GM21786 (cell line): ENCODE measurements at regions not wholly inside any gene's neighbourhood (a gene's known extent, or its start where the extent isn't known, plus 50 kb on each side); places are given as distances from the start of the nearest gene placed in this dataset.
"Not testable (repeated sequence)": the region's sequence is repeated elsewhere in the genome, so short reads cannot be mapped to it uniquely, and the experiment has no call there.

Experiments used
- ATAC-seq: cut with Tn5 transposase; IDR thresholded peaks from one replicate; pipeline ENCODE4 v1.9.1; 2021; ENCODE audit not compliant: unreplicated experiment

DNA sequence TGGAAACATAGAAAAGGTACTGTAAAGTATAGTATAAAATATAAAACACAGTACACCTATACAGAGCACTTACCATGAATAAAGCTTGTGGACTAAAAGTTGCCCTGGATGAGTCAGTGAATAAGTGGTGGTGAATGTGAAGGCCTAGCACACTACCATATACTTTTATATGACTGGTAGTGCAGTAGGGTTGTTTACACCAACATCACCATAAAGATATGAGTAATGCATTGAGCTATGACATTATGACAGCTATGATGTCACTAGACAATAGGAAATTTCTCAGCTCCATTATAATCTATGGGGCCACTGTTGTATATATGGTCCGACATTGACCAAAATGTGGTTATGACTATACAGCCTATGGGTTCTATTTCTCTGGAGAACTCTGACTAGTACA lies 291.8 kb upstream of the ACTBL2 start:
- no peak for ATAC-seq

DNA sequence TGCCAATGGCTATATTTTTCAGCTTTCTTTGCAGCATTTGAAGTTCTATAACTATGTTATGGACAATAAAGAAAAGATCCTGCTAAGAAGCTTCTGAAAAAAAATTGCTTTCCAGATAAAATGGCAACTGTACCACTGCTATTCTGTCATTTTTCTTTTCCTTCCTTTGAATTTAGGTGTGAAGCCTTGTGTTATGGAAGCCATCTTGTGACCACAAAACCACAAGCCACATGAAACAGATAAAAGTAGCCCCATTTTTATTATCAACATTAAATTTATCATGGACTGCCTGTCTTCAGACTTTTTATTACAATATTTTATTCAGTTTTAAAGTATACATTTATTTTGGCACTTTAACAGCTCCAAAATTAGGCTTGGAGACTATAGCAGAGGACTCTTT lies 289.9 kb upstream of the ACTBL2 start:
- no peak for ATAC-seq

DNA sequence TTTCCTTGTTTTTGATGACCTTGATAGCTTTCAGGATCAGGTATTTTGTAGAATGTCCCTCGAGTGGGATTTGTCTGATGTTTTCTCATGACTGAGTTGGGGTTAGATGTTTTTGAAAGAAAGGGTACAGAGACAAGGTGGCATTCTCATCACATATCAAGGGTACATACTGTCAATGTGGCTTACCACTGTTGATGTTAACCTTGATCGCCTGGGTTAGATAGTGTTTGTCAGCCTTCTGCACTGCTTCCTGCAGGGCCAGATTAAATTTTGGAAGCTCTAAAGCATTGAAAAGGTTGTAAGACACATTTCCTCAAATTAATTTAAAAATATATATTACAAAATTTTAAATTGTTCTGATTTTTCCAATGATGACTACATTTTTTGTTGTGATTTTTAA lies 287.4 kb upstream of the ACTBL2 start:
- no peak for ATAC-seq

DNA sequence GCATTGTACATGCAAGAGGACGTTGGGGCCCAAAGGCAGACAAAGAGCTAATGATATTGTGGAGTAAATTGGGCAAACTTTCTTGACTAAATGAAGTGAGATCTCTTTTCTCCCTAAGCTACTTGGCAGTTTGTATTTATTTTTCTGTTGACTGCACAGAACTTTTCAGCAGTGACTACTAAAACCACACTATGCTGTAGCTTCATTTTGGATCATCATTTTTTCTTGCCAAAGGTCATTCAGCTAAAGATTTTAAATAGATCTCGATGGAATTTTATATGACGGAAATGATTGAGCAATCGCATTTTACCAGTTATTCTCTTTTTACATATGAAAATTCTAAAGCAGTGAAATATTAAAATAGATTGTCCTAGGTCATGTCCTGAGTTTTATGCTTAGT lies 286.1 kb upstream of the ACTBL2 start:
- ATAC-seq, result no peak

DNA sequence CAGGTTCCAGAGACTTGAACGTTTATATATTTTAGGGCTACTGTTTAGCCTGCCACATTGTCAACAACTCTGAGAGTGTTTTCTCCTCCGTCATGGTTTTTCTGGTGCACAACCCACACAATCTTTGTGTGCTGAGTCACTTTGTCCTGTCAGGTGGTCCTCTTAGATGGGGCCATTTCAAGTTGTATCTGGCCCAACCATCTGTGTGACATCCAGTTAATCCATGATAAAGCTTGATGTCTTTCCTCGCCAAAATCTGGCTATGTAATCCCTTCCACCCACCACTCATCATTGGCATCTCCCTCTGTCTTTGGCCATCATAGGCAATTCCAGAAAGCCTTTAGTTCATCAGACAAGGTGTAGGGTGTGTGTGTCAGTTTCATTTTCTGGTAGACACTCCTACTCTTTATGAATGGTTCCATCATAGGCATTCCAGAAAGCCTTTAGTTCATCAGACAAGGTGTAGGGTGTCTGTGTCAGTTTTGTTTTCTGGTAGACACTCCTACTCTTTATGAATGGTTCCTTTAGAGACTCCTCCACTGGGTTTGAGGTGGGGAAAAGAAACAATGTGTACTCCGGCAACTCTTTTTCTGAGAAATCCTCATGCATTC lies 282.0 kb upstream of the ACTBL2 start:
- no peak for ATAC-seq

DNA sequence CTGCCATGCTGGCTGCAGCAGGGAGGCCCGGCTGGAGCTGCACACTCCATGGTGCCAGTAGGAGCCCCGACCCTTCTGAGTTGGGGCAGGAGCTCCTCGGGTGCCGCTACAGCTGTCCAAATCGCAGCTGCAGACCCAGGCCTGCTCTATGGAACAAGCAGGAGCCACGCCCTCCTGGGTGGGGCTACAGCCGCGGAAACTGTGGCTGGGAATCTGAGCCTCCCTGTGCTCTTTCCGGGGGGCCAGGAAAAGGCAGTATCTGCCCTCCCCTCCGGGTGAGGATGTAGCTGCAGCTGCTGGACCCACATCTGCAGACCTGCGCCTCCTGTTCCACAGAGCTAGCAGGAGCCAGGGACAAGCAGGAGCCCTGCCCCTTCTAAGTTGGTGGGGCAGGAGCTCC lies 278.9 kb upstream of the ACTBL2 start:
- ATAC-seq, result no peak

DNA sequence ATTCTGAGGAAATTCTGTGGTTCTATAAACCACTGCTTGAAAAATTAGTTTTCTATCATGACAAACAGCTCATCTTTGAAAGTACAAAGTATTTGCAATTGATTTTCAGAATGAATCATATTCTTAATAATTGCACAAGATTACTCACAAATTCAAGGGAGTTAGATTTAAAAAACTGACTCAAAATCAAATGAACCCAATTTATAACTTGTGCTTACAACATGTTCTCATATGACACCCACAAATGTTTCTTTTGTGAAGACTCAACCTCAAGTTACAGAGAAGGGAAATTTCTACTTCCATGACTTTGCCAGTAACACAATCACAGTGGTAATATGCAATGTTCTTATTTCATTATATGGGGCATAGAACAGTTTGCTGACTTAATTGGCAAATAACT lies 272.0 kb upstream of the ACTBL2 start:
- no peak for ATAC-seq

DNA sequence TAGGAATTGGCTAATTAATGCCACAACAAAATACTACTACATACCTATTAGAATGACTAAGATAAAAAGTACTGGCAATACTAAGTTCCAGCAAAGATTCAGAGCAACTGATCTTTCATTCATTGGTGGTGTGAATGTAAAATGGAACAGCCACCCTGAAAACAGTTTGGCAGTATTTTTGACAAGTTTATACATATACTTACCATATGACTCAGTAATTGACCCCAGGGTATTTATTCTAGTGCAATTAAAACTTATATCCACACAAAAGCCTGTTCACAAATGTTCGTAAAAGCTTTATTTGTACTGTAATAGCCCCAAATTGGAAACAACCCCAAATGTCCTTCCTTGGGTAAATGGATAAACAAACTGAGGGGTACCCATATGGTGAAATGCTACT lies 270.8 kb upstream of the ACTBL2 start:
- ATAC-seq, result no peak

DNA sequence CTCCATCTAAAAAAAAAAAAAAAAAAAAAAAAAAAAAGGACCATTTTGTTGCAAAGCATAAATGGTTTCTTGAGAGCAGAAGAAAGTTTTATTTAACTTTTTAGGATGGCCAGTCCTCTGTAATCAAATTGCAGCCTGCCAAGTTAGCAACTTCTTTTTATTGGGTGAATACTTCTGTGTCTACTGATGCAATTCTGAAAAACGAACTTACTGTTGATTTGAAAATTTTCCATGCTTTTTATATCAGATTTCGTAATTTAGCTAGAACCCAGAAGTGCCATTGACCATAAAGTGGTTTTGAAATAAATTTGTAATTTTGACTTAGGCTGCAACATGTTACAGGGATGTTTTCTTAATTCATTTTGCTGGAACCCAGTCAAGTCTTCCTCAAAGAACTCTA lies 269.1 kb upstream of the ACTBL2 start:
- ATAC-seq, result no peak

DNA sequence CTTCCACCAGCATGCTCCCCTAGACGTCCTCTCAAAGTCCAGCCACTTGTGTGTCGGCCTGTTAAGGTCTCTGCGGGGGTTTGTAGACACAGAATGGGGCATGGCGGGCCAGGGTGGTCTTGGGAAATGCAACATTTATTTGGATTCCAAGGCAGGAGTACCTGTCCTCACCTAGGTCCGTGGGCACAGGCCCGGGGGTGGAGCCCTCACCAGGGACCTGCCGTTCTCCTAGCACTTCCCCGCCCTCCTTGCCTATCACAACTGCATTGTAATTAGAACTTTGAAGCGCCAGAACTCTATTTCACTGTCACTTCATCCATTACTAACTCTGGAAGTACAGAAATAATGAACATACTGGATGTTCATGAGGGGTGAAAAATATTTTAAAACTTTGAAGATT lies 268.3 kb upstream of the ACTBL2 start:
- no peak for ATAC-seq

DNA sequence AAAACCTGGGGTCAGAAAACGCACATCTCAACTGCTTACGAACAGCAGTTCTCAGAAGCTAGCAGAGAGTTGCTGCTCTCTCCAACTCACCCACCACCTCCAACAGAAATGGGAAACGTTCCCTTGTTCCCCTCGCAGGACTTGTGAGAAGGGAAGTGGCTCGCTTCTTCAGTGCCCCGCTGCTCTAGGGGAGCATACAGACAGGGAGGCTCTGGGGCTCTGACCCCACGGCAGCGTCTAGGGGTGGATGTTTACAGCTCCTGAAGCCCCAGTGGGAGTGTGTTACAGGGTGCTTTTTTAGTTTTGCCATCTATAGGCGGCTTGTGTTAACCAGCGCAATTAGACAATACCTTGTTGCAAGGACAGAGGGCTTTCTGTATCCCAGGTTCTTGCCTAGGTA lies 267.7 kb upstream of the ACTBL2 start:
- no peak for ATAC-seq

DNA sequence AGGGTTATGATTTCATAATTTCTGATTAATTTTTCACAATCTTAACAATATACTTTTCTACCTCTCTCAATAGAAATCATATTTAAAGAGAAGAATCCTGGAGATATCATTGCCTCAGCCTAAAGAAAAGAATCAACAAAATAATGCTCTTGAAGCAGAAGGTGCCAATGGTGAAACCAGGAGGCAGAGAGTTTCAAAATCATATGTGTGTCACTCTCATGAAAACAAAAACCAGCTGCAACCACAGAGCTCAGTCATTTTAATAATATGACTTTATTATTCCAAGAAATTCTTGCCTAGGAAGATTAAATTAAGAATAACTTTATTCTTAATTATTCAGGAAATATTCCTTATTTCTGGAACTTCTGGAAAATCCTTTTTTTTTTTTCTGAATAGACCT lies 266.8 kb upstream of the ACTBL2 start:
- no peak for ATAC-seq

DNA sequence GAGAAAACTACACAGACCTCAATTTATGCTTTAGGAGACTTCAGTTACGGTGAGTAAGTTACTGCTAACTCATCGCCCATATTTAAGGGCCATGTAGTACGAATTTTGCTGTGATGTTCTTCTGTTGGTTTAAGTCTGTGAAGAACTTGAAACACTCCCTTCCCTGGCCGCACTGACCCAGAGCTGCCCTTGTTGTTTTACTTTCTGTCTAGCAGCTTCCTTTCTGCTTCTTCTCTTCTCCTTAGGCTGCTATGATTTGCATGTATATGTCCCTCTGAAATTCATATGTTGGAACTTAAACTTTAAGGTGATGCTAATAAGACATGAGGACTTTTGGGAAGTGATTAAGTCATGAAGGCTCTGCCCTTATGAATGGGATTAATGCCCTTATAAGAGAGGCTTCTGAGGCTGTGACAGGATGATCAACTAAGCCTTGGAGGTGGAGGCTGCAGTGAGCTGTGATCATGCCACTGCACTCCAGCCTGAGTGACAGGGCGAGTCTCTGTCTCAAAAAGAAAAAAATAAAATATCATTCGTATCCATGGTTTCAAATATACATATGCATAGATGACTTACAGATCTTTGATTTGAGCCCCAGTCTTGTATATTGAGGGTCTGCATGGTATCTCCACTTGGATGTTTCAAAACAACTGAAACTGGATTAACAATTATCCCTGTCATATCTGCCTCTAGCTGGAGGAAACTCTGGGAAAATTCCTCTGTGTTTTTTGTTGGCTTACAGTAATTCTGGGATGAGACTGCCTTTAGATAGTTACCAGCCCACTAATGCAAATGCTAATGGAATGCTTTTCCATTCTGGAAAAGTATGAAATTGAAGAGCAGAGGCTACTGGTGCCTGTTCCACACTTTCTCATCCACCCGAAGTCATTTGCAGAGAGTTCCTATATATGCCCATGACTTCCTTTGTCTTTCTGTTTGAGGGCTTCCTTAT lies 263.4 kb upstream of the ACTBL2 start:
- no peak for ATAC-seq

DNA sequence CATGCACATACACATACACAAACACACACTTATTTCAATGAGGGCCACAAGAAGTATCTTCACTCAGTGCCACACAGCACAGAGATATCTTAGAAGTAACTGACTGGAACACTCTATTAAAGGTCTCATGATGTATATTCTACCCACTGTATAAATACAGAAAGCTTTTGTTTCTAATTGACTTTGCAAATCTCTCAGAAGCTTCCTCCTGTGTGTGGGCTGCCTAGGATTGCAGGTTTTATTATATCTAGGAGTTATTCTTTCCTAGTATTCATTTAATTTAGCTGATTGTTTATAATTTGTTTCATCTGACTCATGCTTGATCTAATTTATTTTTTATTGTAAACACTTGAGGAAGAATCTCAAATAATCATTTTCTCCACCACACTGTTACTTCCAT lies 262.4 kb upstream of the ACTBL2 start:
- no peak for ATAC-seq

DNA sequence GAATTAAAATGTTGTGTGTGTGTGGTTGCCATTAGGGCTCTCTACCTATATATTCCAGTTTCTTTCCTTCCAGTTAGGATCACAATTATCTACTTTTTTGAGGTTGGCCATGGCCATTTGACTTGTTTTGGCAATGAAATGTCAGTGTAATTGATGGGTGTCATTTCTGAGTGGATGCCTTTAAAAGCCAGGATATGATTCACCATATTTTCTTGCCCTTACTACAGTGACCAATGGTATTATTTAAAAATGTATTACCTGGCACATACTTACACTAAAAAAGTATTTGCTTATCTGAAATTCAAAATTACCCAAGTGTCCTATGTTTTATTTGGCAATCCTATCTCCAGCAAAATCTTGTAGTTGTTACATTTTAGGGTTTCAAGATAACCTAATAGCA lies 258.7 kb upstream of the ACTBL2 start:
- ATAC-seq, result no peak

DNA sequence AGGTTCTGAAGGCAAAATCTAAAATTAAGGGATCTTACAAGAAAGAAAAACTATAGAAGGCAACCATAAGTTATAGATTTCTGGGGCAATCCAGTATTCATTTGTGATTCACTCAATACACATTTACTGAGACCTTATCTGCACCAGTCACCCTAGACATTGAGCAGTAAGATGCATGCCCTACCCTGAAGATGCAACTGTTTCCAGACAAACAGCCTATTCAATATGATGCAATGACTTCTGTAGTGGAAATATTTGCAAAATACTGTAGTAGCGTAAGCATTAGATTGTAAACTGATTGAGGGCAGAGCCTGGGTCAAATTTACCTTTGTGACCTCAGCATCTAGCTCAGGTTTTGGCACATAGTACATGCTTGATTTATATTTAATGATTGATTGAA lies 256.2 kb upstream of the ACTBL2 start:
- ATAC-seq, result no peak

DNA sequence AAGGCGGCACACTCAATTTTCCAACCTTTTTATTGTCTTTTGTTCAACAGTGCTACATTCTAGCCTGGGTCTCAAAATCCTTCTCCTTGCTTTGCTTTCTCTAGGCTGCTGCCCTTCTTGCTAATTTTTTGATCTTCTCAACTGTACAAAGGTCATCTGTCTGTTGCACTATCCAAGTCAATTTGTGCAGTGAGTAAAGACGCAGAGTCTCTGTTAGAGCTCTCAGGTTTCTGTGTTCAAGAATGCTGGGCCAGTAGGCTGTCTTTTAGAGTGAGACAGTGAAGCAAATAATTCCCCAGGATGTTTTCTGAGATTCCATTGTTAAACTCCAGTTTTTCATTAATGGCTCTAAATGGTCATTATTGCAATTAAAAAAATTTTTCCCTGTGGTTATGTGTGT lies 255.7 kb upstream of the ACTBL2 start:
- no peak for ATAC-seq

DNA sequence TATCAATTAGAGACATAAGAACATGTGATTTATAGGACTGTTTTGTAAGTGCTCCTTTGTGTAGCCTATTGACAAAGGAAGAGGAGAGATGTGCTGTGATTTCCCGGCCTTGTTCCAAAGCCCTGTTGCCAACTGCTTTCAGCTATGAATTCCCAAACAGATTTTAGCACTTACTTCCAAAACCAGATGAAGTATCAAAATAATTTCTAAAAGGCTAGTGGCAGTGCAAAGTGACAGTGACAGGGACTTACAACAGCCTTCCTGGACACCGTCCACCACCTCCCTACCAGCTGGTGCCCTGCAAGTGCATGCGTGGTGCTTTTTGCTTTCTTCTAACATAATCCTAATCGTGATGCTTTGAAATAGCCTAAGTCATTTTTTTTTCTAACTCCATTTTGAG lies 254.1 kb upstream of the ACTBL2 start:
- ATAC-seq, result no peak

DNA sequence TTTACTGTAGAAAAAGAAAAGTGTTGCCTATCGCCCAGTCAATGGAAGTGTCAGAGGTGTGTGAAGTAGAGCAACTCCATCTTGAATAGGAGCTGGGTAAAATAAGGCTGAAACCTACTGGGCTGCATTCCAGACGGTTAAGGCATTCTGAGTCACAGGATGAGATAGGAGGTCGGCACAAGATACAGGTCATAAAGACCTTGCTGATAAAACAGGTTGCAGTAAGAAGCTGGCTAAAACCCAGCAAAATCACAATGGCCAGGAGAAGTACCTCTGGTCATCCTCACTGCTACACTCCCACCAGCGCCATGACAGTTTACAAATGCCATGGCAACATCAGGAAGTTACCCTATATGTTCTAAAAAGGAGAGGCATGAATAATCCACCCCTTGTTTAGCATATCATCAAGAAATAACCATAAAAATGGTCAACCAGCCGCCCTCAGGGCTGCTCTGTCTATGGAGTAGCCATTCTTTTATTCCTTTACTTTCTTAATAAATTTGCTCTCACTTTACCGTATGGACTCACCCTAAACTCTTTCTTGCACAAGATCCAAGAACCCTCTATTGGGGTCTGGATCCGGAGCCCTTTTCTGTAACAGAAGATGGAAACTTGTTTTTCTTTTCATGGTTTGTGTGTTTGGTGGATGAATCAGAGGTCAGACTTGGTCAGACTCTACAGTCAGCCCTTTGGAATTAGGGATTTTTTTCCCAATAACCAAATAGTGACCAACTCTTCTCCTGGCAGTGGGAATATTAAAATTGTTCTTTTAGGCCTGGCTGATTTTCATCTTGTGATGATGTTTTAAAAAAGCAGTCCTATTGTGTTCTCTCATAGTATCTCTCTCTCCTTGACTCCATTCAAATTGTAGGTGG lies 252.9 kb upstream of the ACTBL2 start:
- not testable (repeated sequence) for ATAC-seq

DNA sequence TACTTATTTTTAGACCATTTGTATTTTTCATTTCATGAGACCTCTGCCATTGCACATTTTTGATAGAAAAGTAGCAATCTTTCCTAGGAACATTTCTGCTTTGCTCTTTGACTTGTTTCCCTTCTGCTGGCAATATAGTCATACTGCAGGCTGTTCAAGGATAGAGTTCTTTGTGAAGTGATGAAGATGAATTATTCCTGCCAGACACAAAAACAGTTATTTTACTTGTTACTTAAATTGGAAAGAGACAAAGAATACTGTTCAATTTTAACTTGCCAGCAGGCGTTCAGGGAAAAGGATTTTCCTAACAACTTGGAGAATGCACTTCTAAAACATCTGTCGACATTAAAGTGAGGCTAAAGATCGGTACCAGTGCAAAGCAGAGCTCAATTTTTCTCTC lies 251.7 kb upstream of the ACTBL2 start:
- ATAC-seq, result no peak

DNA sequence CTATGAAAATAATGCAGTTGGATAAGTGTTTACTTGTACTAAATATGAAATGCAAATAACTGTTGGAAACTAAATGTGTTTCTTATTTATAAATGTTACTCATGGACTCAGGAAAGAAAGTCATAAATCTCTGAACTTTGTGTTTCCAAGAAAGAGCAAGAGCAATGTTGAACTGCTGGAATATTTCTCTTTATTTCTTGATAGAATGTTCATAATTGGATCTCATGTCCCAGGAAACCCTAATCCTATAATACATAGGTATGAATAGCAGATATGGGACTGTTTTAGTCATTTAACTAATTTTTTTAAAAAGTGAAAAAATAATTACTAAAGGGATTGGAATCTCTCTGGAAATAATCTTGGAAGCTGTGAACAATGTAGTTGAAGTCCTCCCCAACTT lies 245.0 kb upstream of the ACTBL2 start:
- no peak for ATAC-seq
